ENCODE measurements at regions not wholly inside any gene's neighbourhood (a gene's known extent, or its start where the extent isn't known, plus 50 kb on each side); places are given as distances from the start of the nearest gene placed in this dataset.

GRCh38 chr12:111171345-111171744 is 197.6 kb downstream of the PHETA1 start:
- H3K9ac ChIP-seq (ENCODE audit: low read depth in 1 of 2, low read length in 2 of 2), result no peak overlapping the region
- H3K27ac ChIP-seq (ENCODE audit: low read depth in 1 of 2, low read length in 2 of 2), result no peak overlapping the region
- H3K4me1 ChIP-seq (ENCODE audit: control insufficient read depth in 4 of 4, insufficient read depth in 4 of 4, low read length in 3 of 4), result peaks cover 2 to 8% (median 5%) of the 10 kb centered on the region in 4 donors
- WGBS, result 92% methylated on average over 9 of the region's 9 CpGs
- no peaks in the 10 kb centered on the region for H3K27me3 ChIP-seq (ENCODE audit: control insufficient read depth in 4 of 4, insufficient read depth in 4 of 4, low read length in 3 of 4)
- H3K36me3 ChIP-seq (ENCODE audit: control insufficient read depth in 4 of 4, insufficient read depth in 3 of 4, low read depth in 1 of 4, low read length in 3 of 4), result peaks cover 0 to 29% (median 5%) of the 10 kb centered on the region in 4 donors
- no peak overlapping the region for H3K4me3 ChIP-seq (ENCODE audit: low read depth in 1 of 3, low read length in 3 of 3)
- DNase-seq (ENCODE audit: low spot score), result no peak
- H3K9me3 ChIP-seq (ENCODE audit: control insufficient read depth in 4 of 4, low read length in 3 of 4), result no peaks in the 10 kb centered on the region
- TF ChIP-seq MAX (IDR thresholded peaks at IDR 0.05) (no peak), EGR1 (IDR thresholded peaks at IDR 0.05; ENCODE audit: low read depth in 2 of 2) (no peak), ZBTB33 (IDR thresholded peaks at IDR 0.05) (no peak), HNF4A (conservative IDR thresholded peaks at IDR 0.05) (no peak), RXRA (IDR thresholded peaks at IDR 0.05) (no peak), FOXA2 (IDR thresholded peaks at IDR 0.05) (no peak), NR2F2 (IDR thresholded peaks at IDR 0.05) (no peak), TAF1 (conservative IDR thresholded peaks at IDR 0.05) (no peak), GABPA (IDR thresholded peaks at IDR 0.05 in 1 of 2, conservative IDR thresholded peaks at IDR 0.05 in 1 of 2) (no peak), CTCF (IDR thresholded peaks at IDR 0.05; ENCODE audit: low read depth, low read length, missing input control) (no peak), JUND (IDR thresholded peaks at IDR 0.05) (no peak), HNF4G (IDR thresholded peaks at IDR 0.05) (no peak), FOXA1 (IDR thresholded peaks at IDR 0.05) (no peak), SP1 (IDR thresholded peaks at IDR 0.05) (no peak)

- no peak for TF ChIP-seq TAF1 (conservative IDR thresholded peaks at IDR 0.05)
- no peak for TF ChIP-seq FOXA2 (IDR thresholded peaks at IDR 0.05)
- TF ChIP-seq ZBTB33 (IDR thresholded peaks at IDR 0.05), result no peak
- no peak for TF ChIP-seq EGR1 (IDR thresholded peaks at IDR 0.05; ENCODE audit: low read depth in 2 of 2)
- TF ChIP-seq GABPA (IDR thresholded peaks at IDR 0.05 in 1 of 2, conservative IDR thresholded peaks at IDR 0.05 in 1 of 2), result no peak
- no peak for TF ChIP-seq JUND (IDR thresholded peaks at IDR 0.05)
- TF ChIP-seq REST (IDR thresholded peaks at IDR 0.05), result no peak
- TF ChIP-seq MAX (IDR thresholded peaks at IDR 0.05), result no peak
- TF ChIP-seq SP1 (IDR thresholded peaks at IDR 0.05), result no peak
- no peak for TF ChIP-seq YY1 (IDR thresholded peaks at IDR 0.05)
- no peak for TF ChIP-seq RAD21 (IDR thresholded peaks at IDR 0.05)
- Histone ChIP-seq H3K4me1 (ENCODE audit: control insufficient read depth in 4 of 4, insufficient read depth in 4 of 4, low read length in 3 of 4) (peaks cover 3 to 10% (median 7%) of the 10 kb centered on the region in 4 donors), H3K4me3 (ENCODE audit: low read depth in 1 of 3, low read length in 3 of 3) (no peak overlapping the region), H3K27ac (ENCODE audit: low read depth in 1 of 2, low read length in 2 of 2) (no peak overlapping the region), H3K36me3 (ENCODE audit: control insufficient read depth in 4 of 4, insufficient read depth in 3 of 4, low read depth in 1 of 4, low read length in 3 of 4) (peaks cover 0 to 29% (median 5%) of the 10 kb centered on the region in 4 donors), H3K27me3 (ENCODE audit: control insufficient read depth in 4 of 4, insufficient read depth in 4 of 4, low read length in 3 of 4) (no peaks in the 10 kb centered on the region), H3K9me3 (ENCODE audit: control insufficient read depth in 4 of 4, low read length in 3 of 4) (no peaks in the 10 kb centered on the region), H3K9ac (ENCODE audit: low read depth in 1 of 2, low read length in 2 of 2) (no peak overlapping the region)
- DNase-seq (ENCODE audit: low spot score), result no peak
- 67% methylated on average over 8 of the region's 8 CpGs for WGBS
Measured at GRCh38 chr12:111170543-111170942, 198.4 kb downstream of the PHETA1 start.
